ENCODE measurements at regions not wholly inside any gene's neighbourhood (a gene's known extent, or its start where the extent isn't known, plus 50 kb on each side); places are given as distances from the start of the nearest gene placed in this dataset.

DNA sequence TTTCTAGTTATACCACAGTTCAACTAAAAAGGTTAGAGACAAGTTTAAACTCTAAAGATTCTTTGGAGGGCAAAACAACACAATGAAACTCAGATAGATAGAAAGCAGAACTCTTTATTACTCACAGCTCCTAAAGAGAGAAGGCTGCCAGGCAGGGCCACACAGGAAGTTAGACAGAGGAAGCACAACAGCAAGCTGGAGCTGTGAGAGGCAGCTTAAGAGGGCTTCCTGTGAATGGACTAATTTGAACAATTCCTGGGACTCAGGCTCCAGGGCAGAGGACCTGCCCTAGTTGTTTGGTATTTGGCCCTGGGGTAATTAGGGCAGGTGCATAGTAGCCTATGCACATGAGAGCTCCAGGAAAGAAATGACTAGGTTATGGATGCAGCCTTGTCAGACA lies 803.6 kb downstream of the DIAPH3 start:
- TF ChIP-seq ZNF768 (tag by site-specific recombination; IDR thresholded peaks at IDR 0.05), result no peak
- Histone ChIP-seq H3K36me3 (ENCODE audit: control insufficient read depth in 2 of 2, insufficient read depth in 1 of 2, low read length in 2 of 2) (no peaks in the 10 kb centered on the region), H3K9me3 (ENCODE audit: control insufficient read depth, insufficient read depth, low read depth, low read length) (no peaks in the 10 kb centered on the region), H3K4me1 (ENCODE audit: control insufficient read depth, insufficient read depth, low read length) (no peaks in the 10 kb centered on the region), H3K4me3 (ENCODE audit: low read depth, low read length) (no peak overlapping the region), H3K27ac (ENCODE audit: extremely low read depth, low read depth, low read length) (no peak overlapping the region)
- CTCF ChIA-PET, result no interaction called here
- POLR2A ChIA-PET, result no interaction called here

DNA sequence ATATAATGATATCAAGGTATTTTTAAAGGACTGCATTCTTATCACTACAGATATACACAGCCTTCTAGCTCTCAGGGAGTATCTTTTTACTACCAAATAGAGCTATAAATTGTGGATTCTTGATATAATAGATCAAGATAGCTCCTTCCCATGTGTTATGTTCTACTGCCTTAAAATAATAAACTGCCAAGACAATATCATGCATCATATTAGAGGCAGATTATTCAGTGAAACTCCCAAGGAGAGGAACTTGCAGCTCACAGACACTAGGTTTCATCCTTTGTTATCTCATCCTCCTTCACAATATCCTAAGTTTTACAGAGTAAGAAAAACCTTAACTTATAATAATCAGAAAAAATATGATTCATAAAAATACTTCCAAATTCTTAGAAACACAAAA lies 802.8 kb downstream of the DIAPH3 start:
- ChIA-PET CTCF (no interaction called here), POLR2A (interaction anchor here (1.0 kb wide), 1 partner anchor 13 kb away, joined by 3 read pairs; no protein-coding TSS in a partner anchor)
- no peak overlapping the region for H3K4me3 ChIP-seq (ENCODE audit: low read depth, low read length)
- H3K9me3 ChIP-seq (ENCODE audit: control insufficient read depth, insufficient read depth, low read depth, low read length), result no peaks in the 10 kb centered on the region
- TF ChIP-seq PRDM1 (tag by site-specific recombination; IDR thresholded peaks at IDR 0.05) (no peak), KLF16 (tag by site-specific recombination; IDR thresholded peaks at IDR 0.05) (no peak), ZFP41 (tag by site-specific recombination; IDR thresholded peaks at IDR 0.05; ENCODE audit: borderline replicate concordance) (no peak), ZNF843 (tag by site-specific recombination; IDR thresholded peaks at IDR 0.05) (no peak), ZNF138 (tag by site-specific recombination; IDR thresholded peaks at IDR 0.05; ENCODE audit: borderline replicate concordance) (no peak), BCL11A (tag by site-specific recombination; IDR thresholded peaks at IDR 0.05; ENCODE audit: low read depth) (no peak), ZIC2 (tag by site-specific recombination; IDR thresholded peaks at IDR 0.05) (no peak), ZNF473 (tag by site-specific recombination; IDR thresholded peaks at IDR 0.05) (no peak), ZNF530 (tag by site-specific recombination; IDR thresholded peaks at IDR 0.05; ENCODE audit: low read depth) (no peak), KLF8 (tag by site-specific recombination; IDR thresholded peaks at IDR 0.05) (no peak), ZNF830 (tag by site-specific recombination; IDR thresholded peaks at IDR 0.05; ENCODE audit: low read depth) (no peak), ZBTB17 (tag by site-specific recombination; IDR thresholded peaks at IDR 0.05) (no peak), KLF9 (tag by site-specific recombination; IDR thresholded peaks at IDR 0.05; ENCODE audit: low read depth) (no peak), ZNF777 (tag by site-specific recombination; IDR thresholded peaks at IDR 0.05; ENCODE audit: borderline replicate concordance) (no peak)
- TF ChIP-seq, protein P1, sequence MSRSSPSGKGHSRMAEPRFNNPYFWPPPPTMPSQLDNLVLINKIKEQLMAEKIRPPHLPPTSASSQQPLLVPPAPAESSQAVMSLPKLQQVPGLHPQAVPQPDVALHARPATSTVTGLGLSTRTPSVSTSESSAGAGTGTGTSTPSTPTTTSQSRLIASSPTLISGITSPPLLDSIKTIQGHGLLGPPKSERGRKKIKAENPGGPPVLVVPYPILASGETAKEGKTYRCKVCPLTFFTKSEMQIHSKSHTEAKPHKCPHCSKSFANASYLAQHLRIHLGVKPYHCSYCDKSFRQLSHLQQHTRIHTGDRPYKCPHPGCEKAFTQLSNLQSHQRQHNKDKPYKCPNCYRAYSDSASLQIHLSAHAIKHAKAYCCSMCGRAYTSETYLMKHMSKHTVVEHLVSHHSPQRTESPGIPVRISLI (tag by site-specific recombination; IDR thresholded peaks at IDR 0.05), result no peak
- no peaks in the 10 kb centered on the region for H3K36me3 ChIP-seq (ENCODE audit: control insufficient read depth in 2 of 2, insufficient read depth in 1 of 2, low read length in 2 of 2)
- no peaks in the 10 kb centered on the region for H3K4me1 ChIP-seq (ENCODE audit: control insufficient read depth, insufficient read depth, low read length)
- H3K27ac ChIP-seq (ENCODE audit: extremely low read depth, low read depth, low read length), result no peak overlapping the region

DNA sequence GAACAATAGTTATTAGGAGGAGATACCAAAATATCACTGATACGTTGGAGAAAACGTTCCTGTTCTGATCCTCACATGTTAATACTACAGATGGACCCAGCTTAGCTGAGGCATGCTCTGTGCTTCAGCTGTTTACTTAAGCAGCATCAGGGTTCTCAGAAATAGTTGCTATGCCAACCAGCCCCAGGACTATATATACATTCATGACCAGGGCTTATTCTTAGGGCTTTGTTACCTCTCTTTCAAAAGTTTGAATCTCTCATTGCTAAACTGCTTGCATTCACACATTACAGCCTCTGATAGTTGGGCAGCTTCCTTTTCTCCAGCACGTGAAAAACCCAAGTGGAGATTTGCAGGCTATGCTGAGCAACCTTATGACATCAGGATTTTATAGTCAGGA lies 800.4 kb downstream of the DIAPH3 start:
- no peak for TF ChIP-seq ZBTB21 (tag by site-specific recombination; IDR thresholded peaks at IDR 0.05)
- Histone ChIP-seq H3K9me3 (ENCODE audit: control insufficient read depth, insufficient read depth, low read depth, low read length) (no peaks in the 10 kb centered on the region), H3K36me3 (ENCODE audit: control insufficient read depth in 2 of 2, insufficient read depth in 1 of 2, low read length in 2 of 2) (no peaks in the 10 kb centered on the region), H3K4me1 (ENCODE audit: control insufficient read depth, insufficient read depth, low read length) (no peaks in the 10 kb centered on the region), H3K4me3 (ENCODE audit: low read depth, low read length) (no peak overlapping the region), H3K27ac (ENCODE audit: extremely low read depth, low read depth, low read length) (no peak overlapping the region)
- ChIA-PET CTCF (no interaction called here), POLR2A (no interaction called here)

DNA sequence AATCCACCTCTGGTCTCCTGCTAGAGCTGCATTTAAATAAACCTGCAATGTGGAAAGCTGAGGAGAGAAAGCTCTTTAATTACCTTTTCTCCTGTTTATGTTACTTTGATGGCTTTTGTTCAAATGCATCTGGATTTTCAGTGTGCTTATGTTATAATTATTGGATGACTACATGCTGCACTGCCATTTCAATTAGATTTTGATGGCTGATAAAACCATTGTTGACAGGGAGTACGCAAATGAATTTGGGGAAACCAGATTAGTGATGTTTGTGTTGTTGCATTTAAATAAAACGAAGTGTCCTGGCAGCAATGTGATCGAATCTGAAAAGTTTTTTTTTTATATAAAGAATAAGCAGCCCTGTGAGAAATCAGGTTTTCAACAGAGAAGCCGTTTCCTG lies 799.8 kb downstream of the DIAPH3 start:
- no peak overlapping the region for H3K27ac ChIP-seq (ENCODE audit: extremely low read depth, low read depth, low read length)
- POLR2A ChIA-PET, result no interaction called here
- no peaks in the 10 kb centered on the region for H3K9me3 ChIP-seq (ENCODE audit: control insufficient read depth, insufficient read depth, low read depth, low read length)
- no peaks in the 10 kb centered on the region for H3K36me3 ChIP-seq (ENCODE audit: control insufficient read depth in 2 of 2, insufficient read depth in 1 of 2, low read length in 2 of 2)
- no peak overlapping the region for H3K4me3 ChIP-seq (ENCODE audit: low read depth, low read length)
- CTCF ChIA-PET, result no interaction called here
- H3K4me1 ChIP-seq (ENCODE audit: control insufficient read depth, insufficient read depth, low read length), result no peaks in the 10 kb centered on the region
- no peak for TF ChIP-seq MYNN (tag by site-specific recombination; IDR thresholded peaks at IDR 0.05; ENCODE audit: borderline replicate concordance)
- TF ChIP-seq YY2 (tag by site-specific recombination; IDR thresholded peaks at IDR 0.05), result no peak
- TF ChIP-seq ZNF140 (tag by site-specific recombination; IDR thresholded peaks at IDR 0.05), result no peak
- TF ChIP-seq, protein P2, sequence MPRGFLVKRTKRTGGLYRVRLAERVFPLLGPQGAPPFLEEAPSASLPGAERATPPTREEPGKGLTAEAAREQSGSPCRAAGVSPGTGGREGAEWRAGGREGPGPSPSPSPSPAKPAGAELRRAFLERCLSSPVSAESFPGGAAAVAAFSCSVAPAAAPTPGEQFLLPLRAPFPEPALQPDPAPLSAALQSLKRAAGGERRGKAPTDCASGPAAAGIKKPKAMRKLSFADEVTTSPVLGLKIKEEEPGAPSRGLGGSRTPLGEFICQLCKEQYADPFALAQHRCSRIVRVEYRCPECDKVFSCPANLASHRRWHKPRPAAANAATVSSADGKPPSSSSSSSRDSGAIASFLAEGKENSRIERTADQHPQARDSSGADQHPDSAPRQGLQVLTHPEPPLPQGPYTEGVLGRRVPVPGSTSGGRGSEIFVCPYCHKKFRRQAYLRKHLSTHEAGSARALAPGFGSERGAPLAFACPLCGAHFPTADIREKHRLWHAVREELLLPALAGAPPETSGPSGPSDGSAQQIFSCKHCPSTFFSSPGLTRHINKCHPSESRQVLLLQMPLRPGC (tag by site-specific recombination; IDR thresholded peaks at IDR 0.05), result no peak
- TF ChIP-seq ZNF157 (tag by site-specific recombination; IDR thresholded peaks at IDR 0.05), result no peak
- TF ChIP-seq OVOL3 (tag by site-specific recombination; IDR thresholded peaks at IDR 0.05), result no peak
- no peak for TF ChIP-seq ZNF366 (tag by site-specific recombination; conservative IDR thresholded peaks at IDR 0.05)
- TF ChIP-seq ZNF792 (tag by site-specific recombination; IDR thresholded peaks at IDR 0.05), result no peak
- TF ChIP-seq ZNF514 (tag by site-specific recombination; IDR thresholded peaks at IDR 0.05), result no peak
- TF ChIP-seq, protein P3, sequence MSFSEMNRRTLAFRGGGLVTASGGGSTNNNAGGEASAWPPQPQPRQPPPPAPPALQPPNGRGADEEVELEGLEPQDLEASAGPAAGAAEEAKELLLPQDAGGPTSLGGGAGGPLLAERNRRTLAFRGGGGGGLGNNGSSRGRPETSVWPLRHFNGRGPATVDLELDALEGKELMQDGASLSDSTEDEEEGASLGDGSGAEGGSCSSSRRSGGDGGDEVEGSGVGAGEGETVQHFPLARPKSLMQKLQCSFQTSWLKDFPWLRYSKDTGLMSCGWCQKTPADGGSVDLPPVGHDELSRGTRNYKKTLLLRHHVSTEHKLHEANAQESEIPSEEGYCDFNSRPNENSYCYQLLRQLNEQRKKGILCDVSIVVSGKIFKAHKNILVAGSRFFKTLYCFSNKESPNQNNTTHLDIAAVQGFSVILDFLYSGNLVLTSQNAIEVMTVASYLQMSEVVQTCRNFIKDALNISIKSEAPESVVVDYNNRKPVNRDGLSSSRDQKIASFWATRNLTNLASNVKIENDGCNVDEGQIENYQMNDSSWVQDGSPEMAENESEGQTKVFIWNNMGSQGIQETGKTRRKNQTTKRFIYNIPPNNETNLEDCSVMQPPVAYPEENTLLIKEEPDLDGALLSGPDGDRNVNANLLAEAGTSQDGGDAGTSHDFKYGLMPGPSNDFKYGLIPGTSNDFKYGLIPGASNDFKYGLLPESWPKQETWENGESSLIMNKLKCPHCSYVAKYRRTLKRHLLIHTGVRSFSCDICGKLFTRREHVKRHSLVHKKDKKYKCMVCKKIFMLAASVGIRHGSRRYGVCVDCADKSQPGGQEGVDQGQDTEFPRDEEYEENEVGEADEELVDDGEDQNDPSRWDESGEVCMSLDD (tag by site-specific recombination; IDR thresholded peaks at IDR 0.05), result no peak

Data from HEK293 (cell line).